Nephron (organoid): ENCODE measurements at regions not wholly inside any gene's neighbourhood (a gene's known extent, or its start where the extent isn't known, plus 50 kb on each side); places are given as distances from the start of the nearest gene placed in this dataset.

Experiments used
- H3K27ac Mint-ChIP-seq, 3 experiments: 2 replicates each; pipeline ENCODE4 v1.8.0; 2020; ENCODE audit warnings: mixed read lengths in 3 of 3, mild to moderate bottlenecking in 2 of 3, moderate library complexity in 1 of 3
- H3K27me3 Mint-ChIP-seq: 2 replicates; pipeline ENCODE4 v1.8.0; 2021; ENCODE audit warnings: low read depth, mild to moderate bottlenecking, moderate library complexity, mixed read lengths
- H3K36me3 Mint-ChIP-seq: 2 replicates; pipeline ENCODE4 v1.8.0; 2020; ENCODE audit warnings: low read depth, mixed read lengths
- H3K4me1 Mint-ChIP-seq: 2 replicates; pipeline ENCODE4 v1.8.0; 2020; ENCODE audit warnings: mixed read lengths
- H3K4me3 Mint-ChIP-seq, 3 experiments: 2 replicates each; pipeline ENCODE4 v1.8.0; 2020; ENCODE audit warnings: mild to moderate bottlenecking in 3 of 3, mixed read lengths in 3 of 3, moderate library complexity in 2 of 3
- H3K9me3 Mint-ChIP-seq: 2 replicates; pipeline ENCODE4 v1.8.0; 2020; ENCODE audit warnings: mixed read lengths
- TF ChIP-seq, protein P1 (sequence below), 3 experiments: fragments of 200-600 bp; sonication (generic); IDR thresholded peaks; one replicate each; pipeline ENCODE4 v1.5.0; 2021; ENCODE audit warnings: antibody characterized with exemption in 3 of 3; ENCODE audit not compliant: unreplicated experiment in 3 of 3

DNA sequence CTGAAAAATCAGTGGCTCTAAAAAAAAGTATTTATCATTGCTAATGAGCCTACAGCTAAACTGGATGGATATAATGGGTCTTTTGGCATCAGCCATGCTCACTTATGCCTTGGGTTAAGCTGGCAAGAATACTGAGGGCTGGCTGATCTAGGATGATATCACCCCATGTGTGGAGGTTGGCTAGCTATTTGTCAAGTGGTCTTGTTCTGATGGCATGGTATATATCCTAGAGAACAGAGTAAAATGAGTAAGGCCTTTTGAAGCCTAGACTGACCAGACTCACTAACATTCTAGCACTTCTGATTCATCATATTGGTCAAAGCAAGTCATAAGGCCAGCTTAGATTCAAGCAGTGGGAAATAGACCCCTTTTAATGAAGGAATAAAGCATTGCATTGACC is 383.0 kb downstream of the SLITRK1 start:
- no peak overlapping the region for H3K4me3 Mint-ChIP-seq
- no peaks in the 10 kb centered on the region for H3K36me3 Mint-ChIP-seq
- H3K27me3 Mint-ChIP-seq, result no peaks in the 10 kb centered on the region
- no peaks in the 10 kb centered on the region for H3K4me1 Mint-ChIP-seq
- H3K27ac Mint-ChIP-seq, result no peak overlapping the region
- H3K9me3 Mint-ChIP-seq, result no peaks in the 10 kb centered on the region
- TF ChIP-seq, protein P1, sequence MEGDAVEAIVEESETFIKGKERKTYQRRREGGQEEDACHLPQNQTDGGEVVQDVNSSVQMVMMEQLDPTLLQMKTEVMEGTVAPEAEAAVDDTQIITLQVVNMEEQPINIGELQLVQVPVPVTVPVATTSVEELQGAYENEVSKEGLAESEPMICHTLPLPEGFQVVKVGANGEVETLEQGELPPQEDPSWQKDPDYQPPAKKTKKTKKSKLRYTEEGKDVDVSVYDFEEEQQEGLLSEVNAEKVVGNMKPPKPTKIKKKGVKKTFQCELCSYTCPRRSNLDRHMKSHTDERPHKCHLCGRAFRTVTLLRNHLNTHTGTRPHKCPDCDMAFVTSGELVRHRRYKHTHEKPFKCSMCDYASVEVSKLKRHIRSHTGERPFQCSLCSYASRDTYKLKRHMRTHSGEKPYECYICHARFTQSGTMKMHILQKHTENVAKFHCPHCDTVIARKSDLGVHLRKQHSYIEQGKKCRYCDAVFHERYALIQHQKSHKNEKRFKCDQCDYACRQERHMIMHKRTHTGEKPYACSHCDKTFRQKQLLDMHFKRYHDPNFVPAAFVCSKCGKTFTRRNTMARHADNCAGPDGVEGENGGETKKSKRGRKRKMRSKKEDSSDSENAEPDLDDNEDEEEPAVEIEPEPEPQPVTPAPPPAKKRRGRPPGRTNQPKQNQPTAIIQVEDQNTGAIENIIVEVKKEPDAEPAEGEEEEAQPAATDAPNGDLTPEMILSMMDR (IDR thresholded peaks at IDR 0.05; ENCODE audit: unreplicated experiment in 3 of 3), result no peak

DNA sequence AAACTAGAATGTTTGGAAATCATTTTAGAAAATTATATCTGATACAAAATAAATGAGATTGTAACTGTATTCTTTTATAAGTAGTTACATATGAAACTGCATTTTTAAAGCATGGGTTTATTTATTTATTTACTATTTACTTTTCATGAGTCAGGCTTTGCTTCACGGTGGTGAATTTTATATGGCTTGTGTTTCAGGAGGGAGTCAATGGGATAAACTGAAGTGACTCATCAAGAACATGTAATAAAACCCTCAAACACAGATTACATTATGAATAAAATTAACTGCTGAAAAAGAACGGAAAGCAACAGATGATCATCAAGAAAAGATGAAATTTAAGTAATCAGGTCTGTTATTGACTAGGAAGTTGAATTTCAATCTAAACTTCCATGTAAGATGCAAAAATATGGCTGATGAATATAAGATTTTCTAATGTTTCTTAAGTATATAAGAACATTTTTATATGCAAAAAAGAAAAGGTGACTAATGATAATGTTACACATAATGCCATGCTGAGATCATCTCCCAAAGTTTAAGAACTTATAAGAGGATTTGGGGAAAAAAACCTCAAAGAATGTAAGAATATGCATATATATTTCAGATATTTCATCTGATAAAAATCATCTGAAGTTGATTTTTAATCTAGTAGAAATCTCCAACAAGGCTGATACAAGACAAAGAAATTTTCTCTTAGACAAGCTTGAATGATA is 383.6 kb downstream of the SLITRK1 start:
- Mint-ChIP-seq H3K27me3 (no peaks in the 10 kb centered on the region), H3K27ac (no peak overlapping the region), H3K4me1 (no peaks in the 10 kb centered on the region), H3K4me3 (no peak overlapping the region), H3K9me3 (no peaks in the 10 kb centered on the region), H3K36me3 (no peaks in the 10 kb centered on the region)
- TF ChIP-seq, protein P1 (IDR thresholded peaks at IDR 0.05; ENCODE audit: unreplicated experiment in 3 of 3), result no peak

DNA sequence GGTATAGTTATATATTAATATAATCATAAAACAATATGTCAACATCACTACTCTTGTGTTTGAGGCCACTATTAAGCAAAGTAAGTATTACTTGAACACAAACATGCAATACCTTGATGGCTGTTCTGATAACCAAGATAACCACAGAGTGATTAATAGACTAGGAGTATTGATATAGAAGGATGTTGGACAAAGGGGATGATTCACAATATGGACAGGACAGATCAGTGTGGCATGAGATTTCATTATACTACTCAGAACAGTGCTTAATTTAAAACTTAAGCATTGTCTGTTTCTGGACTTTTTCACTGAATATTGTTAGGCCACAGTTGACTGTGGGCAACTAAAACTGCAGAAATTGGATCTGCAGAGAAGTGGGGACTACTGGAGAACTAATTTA is 384.2 kb downstream of the SLITRK1 start:
- no peaks in the 10 kb centered on the region for H3K27me3 Mint-ChIP-seq
- H3K9me3 Mint-ChIP-seq, result no peaks in the 10 kb centered on the region
- TF ChIP-seq, protein P1 (IDR thresholded peaks at IDR 0.05; ENCODE audit: unreplicated experiment in 3 of 3), result no peak
- no peaks in the 10 kb centered on the region for H3K36me3 Mint-ChIP-seq
- H3K4me1 Mint-ChIP-seq, result no peaks in the 10 kb centered on the region
- H3K4me3 Mint-ChIP-seq, result no peak overlapping the region
- no peak overlapping the region for H3K27ac Mint-ChIP-seq

DNA sequence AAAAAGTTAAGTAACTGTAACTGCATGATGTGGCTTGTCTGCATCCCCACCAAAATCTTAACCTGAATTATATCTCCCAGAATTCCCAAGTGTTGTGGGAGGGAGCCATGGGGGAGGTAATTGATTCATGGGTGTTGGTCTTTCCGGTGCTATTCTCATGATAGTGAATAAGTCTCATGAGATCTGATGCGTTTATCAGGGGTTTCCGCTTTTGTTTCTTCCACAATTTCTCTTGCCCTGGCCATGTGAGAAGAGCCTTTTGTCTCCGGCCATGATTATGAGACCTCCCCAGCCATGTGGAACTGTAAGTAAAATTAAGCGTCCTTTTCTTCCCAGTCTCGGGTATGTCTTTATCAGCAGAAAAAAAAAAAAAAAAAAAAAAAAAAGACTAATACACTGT is 385.8 kb downstream of the SLITRK1 start:
- Mint-ChIP-seq H3K27ac (no peak overlapping the region), H3K27me3 (no peaks in the 10 kb centered on the region), H3K4me3 (no peak overlapping the region), H3K4me1 (no peaks in the 10 kb centered on the region), H3K36me3 (no peaks in the 10 kb centered on the region), H3K9me3 (no peaks in the 10 kb centered on the region)
- TF ChIP-seq, protein P1 (IDR thresholded peaks at IDR 0.05; ENCODE audit: unreplicated experiment in 3 of 3), result no peak

DNA sequence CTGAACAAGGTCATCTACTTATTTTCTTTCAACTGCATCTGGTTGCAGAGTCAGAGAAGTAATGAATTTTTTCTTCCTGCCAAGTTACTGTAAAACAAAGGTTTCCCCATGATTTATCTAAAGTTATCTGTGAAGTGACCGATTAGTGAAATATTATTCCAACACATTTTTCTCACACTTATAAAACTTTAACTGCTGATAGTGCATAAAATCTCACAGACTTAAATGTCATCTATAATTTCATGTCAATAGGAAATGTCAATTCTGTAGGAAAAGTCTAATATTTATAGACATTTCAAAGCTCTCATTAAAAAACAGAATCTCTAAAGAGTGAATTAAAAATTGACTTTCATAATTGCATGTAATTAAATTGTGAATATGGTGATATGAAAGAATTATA is 397.2 kb downstream of the SLITRK1 start:
- Mint-ChIP-seq H3K27ac (no peak overlapping the region), H3K4me1 (no peaks in the 10 kb centered on the region), H3K9me3 (no peaks in the 10 kb centered on the region), H3K27me3 (no peaks in the 10 kb centered on the region), H3K4me3 (no peak overlapping the region), H3K36me3 (no peaks in the 10 kb centered on the region)
- TF ChIP-seq, protein P1 (IDR thresholded peaks at IDR 0.05; ENCODE audit: unreplicated experiment in 3 of 3), result no peak

DNA sequence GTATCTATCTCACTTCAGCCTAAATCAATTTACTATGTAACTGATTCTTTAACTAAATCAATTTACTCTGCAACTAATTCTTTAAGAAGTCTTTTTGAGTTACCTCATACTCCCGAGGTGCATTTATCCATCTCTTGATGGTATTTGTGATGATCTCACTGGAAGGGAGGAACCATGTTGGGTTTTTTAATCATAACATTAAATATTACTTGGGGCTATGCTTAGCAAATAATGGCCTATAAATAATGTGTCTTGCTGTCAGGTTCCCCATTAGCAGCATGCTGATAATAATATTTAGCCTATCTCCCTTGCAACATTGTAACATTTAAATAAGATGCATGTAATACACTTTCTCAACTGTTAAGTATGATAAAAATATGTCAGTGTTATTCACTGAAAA is 411.3 kb downstream of the SLITRK1 start:
- H3K4me3 Mint-ChIP-seq, result no peak overlapping the region

More for the DNA sequence above, 411.3 kb downstream of the SLITRK1 start:
- Mint-ChIP-seq H3K27me3 (no peaks in the 10 kb centered on the region), H3K4me1 (no peaks in the 10 kb centered on the region), H3K36me3 (no peaks in the 10 kb centered on the region), H3K9me3 (peaks cover 1% of the 10 kb centered on the region), H3K27ac (no peak overlapping the region)
- TF ChIP-seq, protein P1 (IDR thresholded peaks at IDR 0.05; ENCODE audit: unreplicated experiment in 3 of 3), result no peak
